T-cell (primary cell): ENCODE measurements at regions not wholly inside any gene's neighbourhood (a gene's known extent, or its start where the extent isn't known, plus 50 kb on each side); places are given as distances from the start of the nearest gene placed in this dataset.

ENCODE experiments used
- ATAC-seq, 4 experiments: fragments of 200-7000 bp in 3 of 4; fragments of 150-1000 bp in 1 of 4; cut with Tn5 transposase; replicated peaks in 1 of 4; 1 replicate in 3 of 4; 2 replicates in 1 of 4; pipeline ENCODE4 v1.10.0; 2021; ENCODE audit warnings: moderate library complexity in 3 of 4, mild to moderate bottlenecking in 2 of 4, moderate number of reproducible peaks in 1 of 4
- CTCF ChIA-PET, 2 donors: fragments of 300-600 bp; sonication (Branson Sonifier 250); formaldehyde crosslinking; loops; one replicate each; lab custom pipeline; 2022; ENCODE audit warnings: antibody characterized with exemption in 2 of 2; lab: Charles Lee
- POLR2A ChIA-PET, 2 donors: fragments of 300-600 bp; sonication (Branson Sonifier 250); formaldehyde crosslinking; loops; one replicate each; lab custom pipeline; 2022; ENCODE audit warnings: antibody characterized with exemption in 2 of 2; lab: Charles Lee
- DNase-seq, 35 experiments: peaks; one replicate each; pipeline versions ENCODE4 v3.0.0 to v3.0.0-alpha.2; 2013 to 2023
- H3K27ac ChIP-seq: one replicate; pipeline ENCODE4 v1.5.1; 2013; ENCODE audit warnings: low read length
- H3K27me3 ChIP-seq, 2 experiments: replicated peaks in 1 of 2; 1 replicate in 1 of 2; 2 replicates in 1 of 2; pipeline versions ENCODE4 v1.6.1 to v1.7.0; 2013; ENCODE audit warnings: low read length in 1 of 2, mixed read lengths in 1 of 2; ENCODE audit not compliant: control insufficient read depth in 2 of 2, insufficient read depth in 2 of 2; ENCODE audit errors: extremely low read depth in 1 of 2
- H3K36me3 ChIP-seq, 2 donors: 1 replicate in 1 of 2; 2 replicates in 1 of 2; pipeline versions ENCODE4 v1.6.1 to v1.7.0; 2013; ENCODE audit warnings: low read length in 1 of 2; ENCODE audit not compliant: control insufficient read depth in 2 of 2, insufficient read depth in 1 of 2; ENCODE audit errors: extremely low read depth in 1 of 2
- H3K4me1 ChIP-seq, 2 experiments: 1 replicate in 1 of 2; 2 replicates in 1 of 2; pipeline versions ENCODE4 v1.6.1 to v1.7.0; 2013; ENCODE audit warnings: low read length in 2 of 2, mixed read lengths in 1 of 2; ENCODE audit not compliant: insufficient read depth in 2 of 2, control insufficient read depth in 1 of 2; ENCODE audit errors: extremely low read depth in 1 of 2
- H3K4me3 ChIP-seq, 2 donors: 1 replicate in 1 of 2; 2 replicates in 1 of 2; pipeline versions ENCODE4 v1.5.1 to v1.7.0; 2013; ENCODE audit warnings: mild to moderate bottlenecking in 2 of 2, low read length in 1 of 2, moderate library complexity in 1 of 2; ENCODE audit not compliant: control insufficient read depth in 1 of 2; ENCODE audit errors: extremely low read depth in 1 of 2
- H3K9me3 ChIP-seq: 2 replicates; pipeline ENCODE4 v1.7.0; 2013
- H3K27ac Mint-ChIP-seq, 2 donors: one replicate each; pipeline ENCODE4 v1.8.0; 2020 to 2021; ENCODE audit warnings: mild to moderate bottlenecking in 2 of 2, mixed read lengths in 2 of 2
- H3K27me3 Mint-ChIP-seq, 2 donors: one replicate each; pipeline ENCODE4 v1.8.0; 2021 to 2022; ENCODE audit warnings: mixed read lengths in 2 of 2
- H3K36me3 Mint-ChIP-seq: one replicate; pipeline ENCODE4 v1.8.0; 2021; ENCODE audit warnings: mixed read lengths
- H3K4me1 Mint-ChIP-seq, 3 donors: one replicate each; pipeline ENCODE4 v1.8.0; 2020 to 2022; ENCODE audit warnings: mixed read lengths in 3 of 3, mild to moderate bottlenecking in 1 of 3
- H3K4me3 Mint-ChIP-seq, 3 donors: one replicate each; pipeline ENCODE4 v1.8.0; 2020 to 2022; ENCODE audit warnings: mild to moderate bottlenecking in 3 of 3, mixed read lengths in 3 of 3, moderate library complexity in 3 of 3
- H3K9me3 Mint-ChIP-seq, 3 donors: one replicate each; pipeline ENCODE4 v1.8.0; 2020 to 2022; ENCODE audit warnings: mixed read lengths in 3 of 3
- WGBS: methylation state at CpG from one replicate; pipeline ENCODE4 v1.1.5; 2013; ENCODE audit warnings: missing lambda C conversion rate; ENCODE audit not compliant: insufficient coverage; 5-methylcytosine and 5-hydroxymethylcytosine counted together

DNA sequence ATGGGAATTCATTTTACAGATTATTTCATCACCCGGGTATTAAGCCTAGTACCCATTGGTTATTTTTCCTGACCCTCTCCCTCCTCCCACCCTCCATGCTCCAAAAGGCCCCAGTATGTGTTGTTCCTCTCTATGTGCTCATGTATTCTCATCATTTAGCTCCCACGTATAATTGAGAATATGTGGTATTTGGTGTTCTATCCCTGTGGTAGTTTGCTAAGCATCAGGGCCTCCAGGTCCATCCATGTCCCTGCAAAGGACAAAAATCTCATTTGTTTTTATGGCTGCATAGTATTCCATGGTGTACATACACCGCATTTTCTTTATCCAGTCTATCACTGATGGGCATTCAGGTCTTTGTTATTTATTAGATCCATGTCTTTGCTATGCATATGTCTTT, 894.1 kb upstream of the MIR17HG start:
- CTCF ChIA-PET, result no interaction called here
- no peak overlapping the region for H3K27ac ChIP-seq
- no peaks in the 10 kb centered on the region for H3K27me3 Mint-ChIP-seq
- H3K36me3 Mint-ChIP-seq, result no peaks in the 10 kb centered on the region
- no peaks in the 10 kb centered on the region for H3K27me3 ChIP-seq
- H3K4me1 Mint-ChIP-seq, result no peaks in the 10 kb centered on the region
- no peak for DNase-seq
- ATAC-seq, result no peak
- POLR2A ChIA-PET, result no interaction called here
- no peak overlapping the region for H3K4me3 Mint-ChIP-seq
- H3K4me3 ChIP-seq, result no peak overlapping the region
- no peaks in the 10 kb centered on the region for H3K4me1 ChIP-seq
- peaks cover 6 to 27% (median 10%) of the 10 kb centered on the region in 3 donors for H3K9me3 Mint-ChIP-seq
- H3K27ac Mint-ChIP-seq, result no peak overlapping the region
- no peaks in the 10 kb centered on the region for H3K9me3 ChIP-seq
- WGBS, result no CpG with 5 or more reads among the region's 3 CpGs
- no peaks in the 10 kb centered on the region for H3K36me3 ChIP-seq

DNA sequence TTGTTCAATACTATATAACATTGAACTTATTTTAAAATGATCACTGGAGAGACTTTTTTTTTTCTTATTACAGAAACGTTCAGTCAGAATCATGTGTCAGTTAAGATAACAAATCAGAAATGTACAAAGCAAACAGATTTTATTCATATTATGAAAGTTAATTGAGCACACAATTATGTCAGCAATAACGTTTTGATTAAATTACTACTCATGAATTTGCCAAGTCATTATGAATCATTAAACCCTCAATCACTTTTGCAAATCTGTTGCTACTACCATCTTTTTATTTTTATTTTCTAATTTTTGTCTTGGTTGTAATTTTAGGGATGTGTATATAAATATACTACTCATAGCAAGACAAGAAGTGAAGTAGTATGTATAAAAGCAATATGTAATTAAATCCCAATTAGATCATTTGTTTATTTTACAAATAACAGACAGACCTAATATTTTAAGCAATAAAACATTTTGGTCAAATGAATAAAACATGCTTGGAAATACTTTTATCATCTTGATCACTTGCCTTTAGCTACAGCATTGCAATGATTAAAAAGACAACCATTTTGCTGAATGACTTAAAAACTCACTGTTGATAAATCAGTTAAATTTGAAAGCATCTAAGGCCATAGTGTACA, 893.4 kb upstream of the MIR17HG start:
- H3K4me1 ChIP-seq, result no peaks in the 10 kb centered on the region

DNA sequence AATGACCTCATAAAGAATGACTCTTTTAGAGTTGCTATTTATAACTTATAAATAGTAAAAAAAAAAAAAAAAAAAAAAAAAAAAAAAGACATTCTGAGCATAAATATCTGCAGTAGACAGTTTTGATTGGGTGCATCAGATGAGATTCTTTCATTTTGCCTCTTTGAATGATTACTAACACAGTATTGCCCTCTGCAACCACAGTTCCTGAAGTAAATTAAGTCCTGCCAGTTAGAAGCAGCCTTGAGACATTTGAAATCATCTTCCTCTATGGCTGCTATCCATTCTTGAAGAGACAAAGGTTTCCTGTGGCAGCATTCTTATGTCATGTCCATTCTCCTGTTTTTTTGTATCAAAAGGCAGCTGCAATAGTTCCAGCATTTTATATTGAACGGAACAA, 892.4 kb upstream of the MIR17HG start:
- Histone ChIP-seq H3K4me1 (no peaks in the 10 kb centered on the region), H3K9me3 (no peaks in the 10 kb centered on the region), H3K36me3 (no peaks in the 10 kb centered on the region), H3K4me3 (no peak overlapping the region), H3K27ac (no peak overlapping the region), H3K27me3 (no peaks in the 10 kb centered on the region)
- H3K4me1 Mint-ChIP-seq, result no peaks in the 10 kb centered on the region
- H3K36me3 Mint-ChIP-seq, result no peaks in the 10 kb centered on the region
- ChIA-PET CTCF (no interaction called here), POLR2A (no interaction called here)
- H3K27ac Mint-ChIP-seq, result no peak overlapping the region
- WGBS, result no CpG with 5 or more reads among the region's 1 CpG
- peaks cover 9 to 23% (median 9%) of the 10 kb centered on the region in 3 donors for H3K9me3 Mint-ChIP-seq
- H3K27me3 Mint-ChIP-seq, result no peaks in the 10 kb centered on the region
- H3K4me3 Mint-ChIP-seq, result no peak overlapping the region
- ATAC-seq (no peak), DNase-seq (no peak)

More for the DNA sequence above, 893.4 kb upstream of the MIR17HG start:
- no peak for DNase-seq
- H3K9me3 ChIP-seq, result no peaks in the 10 kb centered on the region
- no peak overlapping the region for H3K4me3 Mint-ChIP-seq
- H3K9me3 Mint-ChIP-seq, result peaks cover 9 to 26% (median 10%) of the 10 kb centered on the region in 3 donors
- H3K27me3 ChIP-seq, result no peaks in the 10 kb centered on the region
- no peaks in the 10 kb centered on the region for H3K27me3 Mint-ChIP-seq
- H3K4me3 ChIP-seq, result no peak overlapping the region
- no CpG with 5 or more reads among the region's 2 CpGs for WGBS
- ChIA-PET CTCF (no interaction called here), POLR2A (no interaction called here)
- no peak for ATAC-seq
- H3K36me3 Mint-ChIP-seq, result no peaks in the 10 kb centered on the region
- no peaks in the 10 kb centered on the region for H3K4me1 Mint-ChIP-seq
- no peaks in the 10 kb centered on the region for H3K36me3 ChIP-seq
- no peak overlapping the region for H3K27ac ChIP-seq
- no peak overlapping the region for H3K27ac Mint-ChIP-seq

DNA sequence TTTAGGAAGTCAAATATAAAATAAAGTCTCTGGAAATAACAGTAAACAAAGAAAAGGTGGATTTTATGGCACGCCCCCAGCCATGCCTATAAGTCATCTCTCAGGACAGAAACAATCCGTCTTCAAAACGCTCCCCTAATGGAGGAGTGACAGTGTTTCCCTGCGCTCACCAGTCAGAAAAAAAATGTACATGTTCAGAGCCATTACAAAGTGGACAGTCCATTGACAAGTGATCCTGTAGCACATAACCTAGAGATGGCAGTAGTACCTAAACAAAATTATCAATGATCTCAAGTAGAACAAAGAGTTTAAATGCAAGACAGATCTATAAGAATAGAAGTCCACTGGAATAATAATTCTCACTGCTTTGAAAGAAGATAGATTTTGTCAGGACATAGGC, 891.7 kb upstream of the MIR17HG start:
- Mint-ChIP-seq H3K36me3 (no peaks in the 10 kb centered on the region), H3K27ac (no peak overlapping the region), H3K27me3 (no peaks in the 10 kb centered on the region), H3K4me1 (no peaks in the 10 kb centered on the region), H3K9me3 (peaks cover 8 to 20% (median 10%) of the 10 kb centered on the region in 3 donors), H3K4me3 (no peak overlapping the region)
- no peaks in the 10 kb centered on the region for H3K27me3 ChIP-seq
- no peak overlapping the region for H3K4me3 ChIP-seq
- 92% methylated on average over 2 of the region's 4 CpGs for WGBS
- ATAC-seq (no peak), DNase-seq (no peak)
- H3K27ac ChIP-seq, result no peak overlapping the region
- H3K36me3 ChIP-seq, result no peaks in the 10 kb centered on the region
- ChIA-PET POLR2A (no interaction called here), CTCF (no interaction called here)
- H3K4me1 ChIP-seq, result no peaks in the 10 kb centered on the region
- H3K9me3 ChIP-seq, result no peaks in the 10 kb centered on the region

DNA sequence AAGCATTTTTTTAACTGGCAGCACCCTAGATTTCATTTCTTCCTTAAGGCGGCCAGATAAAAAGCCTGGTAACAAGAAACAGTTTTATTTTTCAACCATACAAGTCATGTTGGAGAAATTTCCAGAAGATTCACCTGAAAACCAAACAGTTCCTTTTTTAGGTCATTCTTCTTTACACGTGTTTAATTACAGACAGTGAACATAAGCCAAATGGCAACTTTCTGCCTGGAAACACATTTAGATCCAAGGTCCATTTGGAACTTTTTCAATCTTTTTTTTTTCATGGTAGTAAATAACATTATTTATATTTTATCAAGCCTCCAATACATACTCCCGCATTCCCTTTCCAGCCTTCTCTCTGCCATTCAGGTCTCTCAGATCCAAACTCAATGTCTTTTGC, 886.1 kb upstream of the MIR17HG start:
- POLR2A ChIA-PET, result no interaction called here
- Mint-ChIP-seq H3K36me3 (no peaks in the 10 kb centered on the region), H3K4me3 (no peak overlapping the region), H3K27ac (no peak overlapping the region), H3K27me3 (no peaks in the 10 kb centered on the region), H3K4me1 (no peaks in the 10 kb centered on the region), H3K9me3 (peaks cover 6 to 16% (median 6%) of the 10 kb centered on the region in 3 donors)
- DNase-seq (no peak), ATAC-seq (no peak)
- 86% methylated on average over 1 of the region's 3 CpGs for WGBS
- H3K9me3 ChIP-seq, result no peaks in the 10 kb centered on the region
- H3K27ac ChIP-seq, result no peak overlapping the region
- H3K27me3 ChIP-seq, result no peaks in the 10 kb centered on the region
- no peak overlapping the region for H3K4me3 ChIP-seq
- CTCF ChIA-PET, result no interaction called here
- H3K4me1 ChIP-seq, result no peaks in the 10 kb centered on the region
- H3K36me3 ChIP-seq, result no peaks in the 10 kb centered on the region

DNA sequence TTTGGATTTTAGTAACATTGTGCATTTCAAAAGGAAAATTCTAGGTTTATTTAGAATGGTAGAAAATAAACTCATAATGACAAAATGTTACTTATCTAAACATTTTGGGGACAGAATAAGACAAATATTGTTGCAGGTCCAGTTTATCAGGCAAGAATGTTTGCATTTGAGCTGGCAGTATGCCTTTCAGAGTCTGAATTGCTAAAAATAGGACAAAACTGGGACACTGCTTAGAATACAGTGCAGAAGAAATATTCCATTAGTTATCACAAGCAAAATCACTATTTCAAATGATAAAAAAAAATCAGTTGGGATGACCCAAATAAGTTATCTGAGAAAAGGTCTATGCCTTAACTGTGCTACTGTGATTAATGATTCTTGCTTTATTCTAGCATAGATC, 870.3 kb upstream of the MIR17HG start:
- Mint-ChIP-seq H3K27me3 (no peaks in the 10 kb centered on the region), H3K36me3 (no peaks in the 10 kb centered on the region), H3K4me1 (no peaks in the 10 kb centered on the region), H3K4me3 (no peak overlapping the region), H3K9me3 (peaks cover 2 to 28% (median 7%) of the 10 kb centered on the region in 3 donors), H3K27ac (no peak overlapping the region)
- H3K27me3 ChIP-seq, result no peaks in the 10 kb centered on the region
- ATAC-seq (no peak), DNase-seq (no peak)
- no peaks in the 10 kb centered on the region for H3K4me1 ChIP-seq
- H3K27ac ChIP-seq, result no peak overlapping the region
- H3K36me3 ChIP-seq, result no peaks in the 10 kb centered on the region
- ChIA-PET CTCF (no interaction called here), POLR2A (no interaction called here)
- H3K4me3 ChIP-seq, result no peak overlapping the region
- no peaks in the 10 kb centered on the region for H3K9me3 ChIP-seq

DNA sequence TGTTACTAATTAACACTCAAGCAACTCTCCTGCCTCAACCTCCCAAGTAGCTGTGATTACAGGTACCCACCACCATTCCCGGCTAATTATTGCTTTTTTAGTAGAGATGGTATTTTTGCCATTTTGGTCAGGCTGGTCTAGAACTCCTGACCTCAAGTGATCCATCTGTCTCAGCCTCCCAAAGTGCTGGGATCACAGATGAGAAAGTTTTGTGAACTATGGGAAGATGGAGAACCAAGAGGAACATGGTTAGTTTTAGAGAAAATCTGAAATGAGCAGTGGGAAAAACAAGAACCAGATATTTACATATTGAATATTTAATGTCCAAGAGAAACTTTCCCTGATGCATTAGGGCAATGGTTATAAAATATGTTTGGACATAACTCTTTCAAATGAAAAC, 863.6 kb upstream of the MIR17HG start:
- ATAC-seq (no peak), DNase-seq (no peak)
- H3K4me3 ChIP-seq, result no peak overlapping the region
- no CpG with 5 or more reads among the region's 1 CpG for WGBS
- Mint-ChIP-seq H3K27ac (no peak overlapping the region), H3K27me3 (no peaks in the 10 kb centered on the region), H3K9me3 (peaks cover 6 to 28% (median 6%) of the 10 kb centered on the region in 3 donors), H3K4me3 (no peak overlapping the region), H3K36me3 (no peaks in the 10 kb centered on the region), H3K4me1 (no peaks in the 10 kb centered on the region)
- no peak overlapping the region for H3K27ac ChIP-seq
- CTCF ChIA-PET, result interaction anchor here in 1 of 2 donors (0.7 kb wide), 3 partner anchors 21 to 108 kb away, joined by 3 to 5 read pairs (median 3); no protein-coding TSS in a partner anchor
- H3K27me3 ChIP-seq, result no peaks in the 10 kb centered on the region
- H3K4me1 ChIP-seq, result no peaks in the 10 kb centered on the region
- H3K36me3 ChIP-seq, result no peaks in the 10 kb centered on the region
- H3K9me3 ChIP-seq, result no peaks in the 10 kb centered on the region
- POLR2A ChIA-PET, result no interaction called here
